Keratinocyte (primary cell): ENCODE measurements at regions not wholly inside any gene's neighbourhood (a gene's known extent, or its start where the extent isn't known, plus 50 kb on each side); places are given as distances from the start of the nearest gene placed in this dataset.

Source experiments
- EZH2 ChIP-seq: IDR thresholded peaks from one replicate; pipeline ENCODE4 v1.6.1; 2012; ENCODE audit warnings: inconsistent platforms, mild to moderate bottlenecking, low read length, moderate library complexity
- TF ChIP-seq, protein P1 (sequence below), 3 experiments: IDR thresholded peaks in 1 of 3; conservative IDR thresholded peaks in 1 of 3; optimal IDR thresholded peaks in 1 of 3; 2 replicates in 2 of 3; 3 replicates in 1 of 3; pipeline versions ENCODE3 to v1.5.1; 2011; ENCODE audit warnings: low read length in 3 of 3, mild to moderate bottlenecking in 3 of 3, moderate library complexity in 2 of 3, control low read depth in 1 of 3, inconsistent platforms in 1 of 3; ENCODE audit not compliant: insufficient read depth in 2 of 3; ENCODE audit errors: extremely low read depth in 1 of 3

DNA sequence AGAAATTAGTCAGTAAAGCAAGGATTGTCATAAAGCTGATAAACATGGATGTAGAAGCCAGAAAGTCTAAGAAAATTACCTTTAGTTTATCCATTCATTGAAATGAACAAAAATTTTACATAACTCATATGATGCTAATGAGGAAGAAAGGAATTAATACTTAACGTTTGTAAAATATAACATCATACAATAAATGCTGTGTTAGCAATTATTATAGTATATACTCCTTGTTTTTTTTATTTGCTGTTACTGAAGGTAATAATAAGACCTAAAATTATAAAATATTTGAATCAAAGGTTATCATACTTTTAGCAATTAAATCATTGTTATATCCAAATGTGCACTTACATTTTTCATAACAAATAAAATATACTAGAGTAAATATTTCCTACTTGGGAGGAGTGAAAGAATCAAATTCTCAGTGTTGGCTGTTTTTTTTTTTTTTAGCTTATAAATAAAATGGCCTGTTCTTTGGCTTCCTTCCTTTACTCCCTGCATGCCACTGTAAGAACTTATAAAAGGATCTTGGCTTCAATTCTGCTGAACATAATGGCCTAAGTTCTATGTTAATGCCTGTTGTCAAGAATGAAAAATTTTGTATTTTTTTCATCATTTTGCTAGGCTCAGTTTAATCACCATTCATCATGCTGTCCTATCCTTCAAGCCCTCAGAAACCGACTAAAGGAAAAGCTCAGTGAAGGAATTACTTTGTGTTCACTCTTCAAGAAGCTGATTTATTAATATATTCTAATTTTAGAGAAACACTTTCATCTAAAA is 167.4 kb upstream of the SLITRK1 start:
- TF ChIP-seq, protein P1, sequence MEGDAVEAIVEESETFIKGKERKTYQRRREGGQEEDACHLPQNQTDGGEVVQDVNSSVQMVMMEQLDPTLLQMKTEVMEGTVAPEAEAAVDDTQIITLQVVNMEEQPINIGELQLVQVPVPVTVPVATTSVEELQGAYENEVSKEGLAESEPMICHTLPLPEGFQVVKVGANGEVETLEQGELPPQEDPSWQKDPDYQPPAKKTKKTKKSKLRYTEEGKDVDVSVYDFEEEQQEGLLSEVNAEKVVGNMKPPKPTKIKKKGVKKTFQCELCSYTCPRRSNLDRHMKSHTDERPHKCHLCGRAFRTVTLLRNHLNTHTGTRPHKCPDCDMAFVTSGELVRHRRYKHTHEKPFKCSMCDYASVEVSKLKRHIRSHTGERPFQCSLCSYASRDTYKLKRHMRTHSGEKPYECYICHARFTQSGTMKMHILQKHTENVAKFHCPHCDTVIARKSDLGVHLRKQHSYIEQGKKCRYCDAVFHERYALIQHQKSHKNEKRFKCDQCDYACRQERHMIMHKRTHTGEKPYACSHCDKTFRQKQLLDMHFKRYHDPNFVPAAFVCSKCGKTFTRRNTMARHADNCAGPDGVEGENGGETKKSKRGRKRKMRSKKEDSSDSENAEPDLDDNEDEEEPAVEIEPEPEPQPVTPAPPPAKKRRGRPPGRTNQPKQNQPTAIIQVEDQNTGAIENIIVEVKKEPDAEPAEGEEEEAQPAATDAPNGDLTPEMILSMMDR (optimal IDR thresholded peaks at IDR 0.05 in 1 of 3, IDR thresholded peaks at IDR 0.05 in 1 of 3, conservative IDR thresholded peaks at IDR 0.05 in 1 of 3; ENCODE audit: extremely low read depth in 1 of 3, insufficient read depth in 2 of 3, low read length in 3 of 3): no peak
- TF ChIP-seq EZH2: no peak
